ENCODE measurements at regions not wholly inside any gene's neighbourhood (a gene's known extent, or its start where the extent isn't known, plus 50 kb on each side); places are given as distances from the start of the nearest gene placed in this dataset.

DNA sequence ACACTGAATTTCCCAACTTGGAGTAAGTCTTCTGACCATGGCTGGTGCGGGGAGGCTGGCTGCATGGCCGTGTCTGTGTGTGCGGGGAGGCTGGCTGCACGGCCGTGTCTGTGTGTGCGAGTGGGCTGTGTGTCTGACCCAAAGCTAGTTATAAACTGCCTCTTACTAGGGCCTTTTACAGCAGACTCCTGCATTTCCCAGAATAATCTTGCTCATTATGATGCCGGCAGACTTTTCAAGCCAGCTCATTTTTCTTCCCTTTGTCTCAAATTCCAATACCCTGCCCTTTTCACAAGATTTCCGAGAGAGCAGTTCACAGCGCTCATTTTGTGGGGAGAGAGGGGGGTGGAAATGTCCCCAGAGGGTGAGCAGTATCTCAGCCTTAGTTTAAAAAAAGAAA lies 470.7 kb upstream of the BRINP1 start:
- CTCF ChIA-PET = no interaction called here
- no peak for DNase-seq (ENCODE audit: low read depth, low spot score)
- no peak for TF ChIP-seq CTCF (IDR thresholded peaks at IDR 0.05; ENCODE audit: low read depth, low read length)
- POLR2A ChIA-PET = no interaction called here
- H3K4me3 ChIP-seq (ENCODE audit: low read depth, low read length) = no peak overlapping the region
- H3K27me3 ChIP-seq (ENCODE audit: control insufficient read depth, insufficient read depth, low read length) = no peaks in the 10 kb centered on the region
- peaks cover 31% of the 10 kb centered on the region for H3K9me3 ChIP-seq (ENCODE audit: control insufficient read depth, insufficient read depth, low read length)
- H3K27ac ChIP-seq (ENCODE audit: low read depth, low read length) = no peak overlapping the region

DNA sequence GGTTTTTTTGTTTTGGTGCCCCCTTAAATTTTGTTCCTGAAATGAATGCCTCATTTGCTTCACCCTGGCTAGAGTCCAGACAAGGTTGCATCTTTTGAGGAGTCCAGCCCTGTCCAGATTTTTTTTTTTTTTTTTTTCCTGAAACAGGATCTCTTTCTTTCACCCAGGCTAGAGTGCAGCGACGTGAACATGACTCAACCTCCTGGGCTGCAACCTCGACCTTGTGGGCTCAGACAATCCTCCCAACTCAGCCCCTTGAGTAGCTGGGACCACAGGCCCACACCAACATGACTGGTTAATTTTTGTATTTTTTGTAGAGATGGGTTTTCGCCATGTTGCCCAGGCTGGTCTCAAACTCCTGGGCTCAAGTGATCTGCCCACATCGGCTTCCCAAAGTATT lies 469.0 kb upstream of the BRINP1 start:
- no peak for DNase-seq (ENCODE audit: low read depth, low spot score)
- Histone ChIP-seq H3K27me3 (ENCODE audit: control insufficient read depth, insufficient read depth, low read length) (no peaks in the 10 kb centered on the region), H3K4me3 (ENCODE audit: low read depth, low read length) (no peak overlapping the region), H3K9me3 (ENCODE audit: control insufficient read depth, insufficient read depth, low read length) (peaks cover 34% of the 10 kb centered on the region), H3K27ac (ENCODE audit: low read depth, low read length) (no peak overlapping the region)
- ChIA-PET CTCF (no interaction called here), POLR2A (no interaction called here)
- TF ChIP-seq CTCF (IDR thresholded peaks at IDR 0.05; ENCODE audit: low read depth, low read length) = no peak

- Histone ChIP-seq H3K9me3 (ENCODE audit: control insufficient read depth, insufficient read depth, low read length) (peaks cover 30% of the 10 kb centered on the region), H3K27ac (ENCODE audit: low read depth, low read length) (no peak overlapping the region), H3K4me3 (ENCODE audit: low read depth, low read length) (no peak overlapping the region), H3K27me3 (ENCODE audit: control insufficient read depth, insufficient read depth, low read length) (no peaks in the 10 kb centered on the region)
- POLR2A ChIA-PET = no interaction called here
- TF ChIP-seq CTCF (IDR thresholded peaks at IDR 0.05; ENCODE audit: low read depth, low read length) = no peak
- CTCF ChIA-PET = no interaction called here
- DNase-seq (ENCODE audit: low read depth, low spot score) = no peak
Measured at GRCh38 chr9:119836036-119836435, 466.8 kb upstream of the BRINP1 start.

DNA sequence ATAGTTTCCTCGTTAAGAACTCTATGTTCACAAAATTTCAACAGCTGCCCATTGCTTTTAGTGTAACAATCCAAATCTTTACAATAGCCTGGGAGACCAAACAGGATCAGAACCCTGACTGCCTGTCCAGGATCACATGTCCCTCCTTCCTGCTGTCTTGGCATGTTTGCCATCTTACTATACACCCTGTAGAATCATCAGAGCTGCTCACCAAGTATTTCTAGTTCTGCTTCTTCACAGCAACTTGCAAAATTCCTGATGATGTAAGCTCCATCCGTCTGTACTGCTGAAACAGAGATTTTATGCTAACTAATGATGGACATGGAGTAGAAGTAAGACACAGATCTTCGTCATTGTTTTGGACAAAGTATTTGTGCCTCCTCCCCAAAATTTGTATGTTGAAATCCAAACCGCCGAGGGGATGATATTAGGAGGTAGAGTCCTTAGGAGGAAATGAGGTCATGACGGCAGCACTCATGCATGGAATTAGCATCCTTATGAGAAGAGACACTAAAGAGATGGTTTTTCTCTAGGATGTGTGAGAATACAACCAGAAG lies 464.9 kb upstream of the BRINP1 start:
- no peak for DNase-seq (ENCODE audit: low read depth, low spot score)
- TF ChIP-seq CTCF (IDR thresholded peaks at IDR 0.05; ENCODE audit: low read depth, low read length) = no peak
- ChIA-PET POLR2A (no interaction called here), CTCF (interaction anchor here (0.6 kb wide), 1 partner anchor 316 kb away, joined by 5 read pairs; no protein-coding TSS in a partner anchor)
- Histone ChIP-seq H3K9me3 (ENCODE audit: control insufficient read depth, insufficient read depth, low read length) (peaks cover 30% of the 10 kb centered on the region), H3K4me3 (ENCODE audit: low read depth, low read length) (no peak overlapping the region), H3K27me3 (ENCODE audit: control insufficient read depth, insufficient read depth, low read length) (no peaks in the 10 kb centered on the region), H3K27ac (ENCODE audit: low read depth, low read length) (no peak overlapping the region)

GRCh38 chr9:119831309-119831708 lies 462.1 kb upstream of the BRINP1 start:
- Histone ChIP-seq H3K27ac (ENCODE audit: low read depth, low read length) (no peak overlapping the region), H3K27me3 (ENCODE audit: control insufficient read depth, insufficient read depth, low read length) (no peaks in the 10 kb centered on the region), H3K4me3 (ENCODE audit: low read depth, low read length) (no peak overlapping the region), H3K9me3 (ENCODE audit: control insufficient read depth, insufficient read depth, low read length) (peaks cover 21% of the 10 kb centered on the region)
- ChIA-PET CTCF (no interaction called here), POLR2A (no interaction called here)
- TF ChIP-seq CTCF (IDR thresholded peaks at IDR 0.05; ENCODE audit: low read depth, low read length) = no peak
- DNase-seq (ENCODE audit: low read depth, low spot score) = no peak

All from AG04450 (cell line).